Right hindlimb (tissue), 1 donor: ENCODE measurements at regions not wholly inside any gene's neighbourhood (a gene's known extent, or its start where the extent isn't known, plus 50 kb on each side); places are given as distances from the start of the nearest gene placed in this dataset.
"Not testable (repeated sequence)": the region's sequence is repeated elsewhere in the genome, so short reads cannot be mapped to it uniquely, and the experiment has no call there.

Experiments
- DNase-seq: peaks from one replicate; pipeline ENCODE4 v3.0.0-alpha.2; 2018

GRCh38 chr7:13631207-13632049 is 358.0 kb downstream of the ETV1 start:
- not testable (repeated sequence) for DNase-seq

- no peak for DNase-seq
Measured at GRCh38 chr7:13633857-13634256, 355.6 kb downstream of the ETV1 start.

- DNase-seq: no peak
Measured at GRCh38 chr7:13639396-13639795, 350.1 kb downstream of the ETV1 start.

- DNase-seq: no peak
Measured at GRCh38 chr7:13641714-13642113, 347.8 kb downstream of the ETV1 start.

- DNase-seq: no peak
Measured at GRCh38 chr7:13651167-13651566, 338.3 kb downstream of the ETV1 start.

- DNase-seq: no peak
Measured at GRCh38 chr7:13656330-13656729, 333.1 kb downstream of the ETV1 start.

GRCh38 chr7:13673290-13673689 is 316.2 kb downstream of the ETV1 start:
- no peak for DNase-seq

- DNase-seq: no peak
Measured at GRCh38 chr7:13682626-13683025, 306.8 kb downstream of the ETV1 start.

GRCh38 chr7:13687500-13687899 is 302.0 kb downstream of the ETV1 start:
- no peak for DNase-seq

GRCh38 chr7:13692548-13692947 is 296.9 kb downstream of the ETV1 start:
- DNase-seq: no peak

- DNase-seq: no peak
Measured at GRCh38 chr7:13702251-13702650, 287.2 kb downstream of the ETV1 start.

- no peak for DNase-seq
Measured at GRCh38 chr7:13708670-13709069, 280.8 kb downstream of the ETV1 start.

GRCh38 chr7:13713092-13713491 is 276.4 kb downstream of the ETV1 start:
- no peak for DNase-seq

- no peak for DNase-seq
Measured at GRCh38 chr7:13715534-13715933, 273.9 kb downstream of the ETV1 start.

- no peak for DNase-seq
Measured at GRCh38 chr7:13717031-13717430, 272.4 kb downstream of the ETV1 start.

- DNase-seq: no peak
Measured at GRCh38 chr7:13724191-13724976, 265.1 kb downstream of the ETV1 start.

GRCh38 chr7:13724977-13725566 is 264.4 kb downstream of the ETV1 start:
- no peak for DNase-seq

GRCh38 chr7:13725591-13725990 is 263.9 kb downstream of the ETV1 start:
- DNase-seq: no peak

GRCh38 chr7:13727279-13727678 is 262.2 kb downstream of the ETV1 start:
- DNase-seq: no peak

- DNase-seq: no peak
Measured at GRCh38 chr7:13727751-13728150, 261.7 kb downstream of the ETV1 start.

GRCh38 chr7:13728430-13728829 is 261.0 kb downstream of the ETV1 start:
- DNase-seq: not testable (repeated sequence)

GRCh38 chr7:13731643-13732042 is 257.8 kb downstream of the ETV1 start:
- no peak for DNase-seq

- no peak for DNase-seq
Measured at GRCh38 chr7:13737563-13737962, 251.9 kb downstream of the ETV1 start.

GRCh38 chr7:13742126-13742525 is 247.3 kb downstream of the ETV1 start:
- peak; percentile 22 for DNase-seq
